ENCODE measurements at regions not wholly inside any gene's neighbourhood (a gene's known extent, or its start where the extent isn't known, plus 50 kb on each side); places are given as distances from the start of the nearest gene placed in this dataset.

DNA sequence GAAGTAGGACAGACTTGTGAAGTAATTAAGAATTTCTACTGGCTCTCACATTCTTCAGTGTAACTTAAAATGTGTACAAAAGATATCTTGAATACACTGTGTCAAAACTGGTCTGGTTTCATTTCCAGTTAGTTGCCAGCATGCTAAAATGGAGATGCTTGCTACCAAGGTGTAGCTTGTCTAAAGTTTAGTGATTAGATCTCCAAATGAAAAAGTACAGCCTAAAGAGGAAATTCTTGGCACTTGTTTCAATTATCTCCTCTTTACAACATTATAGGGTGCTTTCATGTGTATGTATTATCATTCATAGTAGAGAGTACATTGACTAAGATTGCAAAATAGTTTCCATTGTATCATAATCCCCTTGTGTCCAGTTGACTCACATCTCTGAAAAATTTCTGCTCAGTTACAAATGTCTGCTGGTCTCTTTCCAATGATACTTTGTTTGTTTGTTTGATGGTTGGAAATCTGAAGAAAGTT, 97.3 kb upstream of the SPRY1 start:
- TF ChIP-seq POLR2A (IDR thresholded peaks at IDR 0.05) (no peak), POLR2AphosphoS5 (IDR thresholded peaks at IDR 0.05) (peak; percentile 20 to 48 (median 33))
